ENCODE measurements at regions not wholly inside any gene's neighbourhood (a gene's known extent, or its start where the extent isn't known, plus 50 kb on each side); places are given as distances from the start of the nearest gene placed in this dataset.

- TF ChIP-seq CTCF (IDR thresholded peaks at IDR 0.05 in 2 of 3, conservative IDR thresholded peaks at IDR 0.05 in 1 of 3; ENCODE audit: borderline replicate concordance in 1 of 3, insufficient read depth in 1 of 3, low read depth in 2 of 3, low read length in 2 of 3): no peak
- TF ChIP-seq ZNF274 (IDR thresholded peaks at IDR 0.05; ENCODE audit: low read depth, low read length): no peak
These were observed 62.6 kb downstream of the DSEL start for GRCh38 chr18:67453901-67454300.

Measured in HCT116 (cell line).